CD14-positive monocyte (primary cell): ENCODE measurements at regions not wholly inside any gene's neighbourhood (a gene's known extent, or its start where the extent isn't known, plus 50 kb on each side); places are given as distances from the start of the nearest gene placed in this dataset.

Experiments
- DNase-seq, 3 donors: peaks; one replicate each; pipeline ENCODE4 v3.0.0-alpha.2; 2011 to 2022
- H2AFZ ChIP-seq: 2 replicates; pipeline ENCODE4 v1.6.0; 2012; ENCODE audit warnings: mild to moderate bottlenecking, low read depth, low read length, inconsistent platforms; ENCODE audit not compliant: insufficient read depth, poor library complexity, severe bottlenecking
- H3K27ac ChIP-seq, 2 donors: 1 replicate in 1 of 2; 2 replicates in 1 of 2; pipeline ENCODE4 v1.5.1; 2012 to 2013; ENCODE audit warnings: low read length in 2 of 2, control low read depth in 1 of 2, inconsistent platforms in 1 of 2, low read depth in 1 of 2, mild to moderate bottlenecking in 1 of 2
- H3K27me3 ChIP-seq, 2 donors: one replicate each; pipeline versions ENCODE4 v1.6.0 to v1.6.1; 2011 to 2013; ENCODE audit warnings: low read length in 2 of 2; ENCODE audit not compliant: control insufficient read depth in 2 of 2, insufficient read depth in 2 of 2
- H3K36me3 ChIP-seq, 2 donors: replicated peaks in 1 of 2; 1 replicate in 1 of 2; 2 replicates in 1 of 2; pipeline versions ENCODE4 v1.5.1 to v1.6.1; 2012 to 2013; ENCODE audit warnings: low read length in 2 of 2, control low read depth in 1 of 2, inconsistent platforms in 1 of 2, mild to moderate bottlenecking in 1 of 2; ENCODE audit not compliant: insufficient read depth in 2 of 2, control insufficient read depth in 1 of 2
- H3K4me1 ChIP-seq, 2 donors: 1 replicate in 1 of 2; 2 replicates in 1 of 2; pipeline versions ENCODE4 v1.5.1 to v1.6.1; 2012 to 2013; ENCODE audit warnings: low read length in 2 of 2, control low read depth in 1 of 2, inconsistent platforms in 1 of 2, mild to moderate bottlenecking in 1 of 2, moderate library complexity in 1 of 2; ENCODE audit not compliant: insufficient read depth in 2 of 2, control insufficient read depth in 1 of 2
- H3K4me2 ChIP-seq: replicated peaks from 2 replicates; pipeline ENCODE3; 2012; ENCODE audit warnings: low read length, moderate library complexity, mild to moderate bottlenecking; ENCODE audit not compliant: poor library complexity, severe bottlenecking; ENCODE audit errors: extremely low read depth
- H3K4me3 ChIP-seq, 3 experiments: fragments of 200-600 bp in 1 of 3; sonication (generic) in 1 of 3; replicated peaks in 1 of 3; 1 replicate in 2 of 3; 2 replicates in 1 of 3; pipeline ENCODE4 v1.5.1; 2011 to 2013; ENCODE audit warnings: low read length in 3 of 3, mild to moderate bottlenecking in 3 of 3, control low read depth in 2 of 3, low read depth in 2 of 3, inconsistent platforms in 1 of 3, moderate library complexity in 1 of 3
- H3K79me2 ChIP-seq: 2 replicates; pipeline ENCODE4 v1.6.0; 2012; ENCODE audit warnings: mild to moderate bottlenecking, control low read depth, inconsistent platforms, low read length, moderate library complexity; ENCODE audit not compliant: insufficient read depth
- H3K9ac ChIP-seq: 2 replicates; pipeline ENCODE4 v1.6.0; 2017; ENCODE audit warnings: low read length, mild to moderate bottlenecking; ENCODE audit not compliant: insufficient read depth, poor library complexity, severe bottlenecking
- H3K9me3 ChIP-seq, 2 donors: replicated peaks in 1 of 2; 1 replicate in 1 of 2; 2 replicates in 1 of 2; pipeline versions ENCODE4 v1.5.1 to v1.6.1; 2012 to 2013; ENCODE audit warnings: low read length in 2 of 2, control low read depth in 1 of 2; ENCODE audit not compliant: control insufficient read depth in 1 of 2, insufficient read depth in 1 of 2
- H4K20me1 ChIP-seq: 2 replicates; pipeline ENCODE4 v1.6.0; 2012; ENCODE audit warnings: mild to moderate bottlenecking, low read length, control low read depth, moderate library complexity; ENCODE audit not compliant: insufficient read depth
- H3K27ac Mint-ChIP-seq, 7 donors: one replicate each; pipeline ENCODE4 v1.8.0; 2020; ENCODE audit warnings: mild to moderate bottlenecking in 7 of 7, mixed read lengths in 7 of 7, moderate library complexity in 6 of 7, inconsistent platforms in 2 of 7
- H3K27me3 Mint-ChIP-seq, 3 donors: one replicate each; pipeline ENCODE4 v1.8.0; 2021 to 2022; ENCODE audit warnings: low read depth in 3 of 3, mild to moderate bottlenecking in 3 of 3, mixed read lengths in 3 of 3, moderate library complexity in 3 of 3, inconsistent platforms in 1 of 3
- H3K36me3 Mint-ChIP-seq, 2 donors: one replicate each; pipeline ENCODE4 v1.8.0; 2020; ENCODE audit warnings: mixed read lengths in 2 of 2, inconsistent platforms in 1 of 2, mild to moderate bottlenecking in 1 of 2
- H3K4me1 Mint-ChIP-seq: one replicate; pipeline ENCODE4 v1.8.0; 2020; ENCODE audit warnings: mild to moderate bottlenecking, mixed read lengths
- H3K4me3 Mint-ChIP-seq, 2 donors: one replicate each; pipeline ENCODE4 v1.8.0; 2020; ENCODE audit warnings: mild to moderate bottlenecking in 2 of 2, mixed read lengths in 2 of 2, moderate library complexity in 1 of 2
- H3K9me3 Mint-ChIP-seq, 7 donors: one replicate each; pipeline ENCODE4 v1.8.0; 2020 to 2022; ENCODE audit warnings: mixed read lengths in 7 of 7, mild to moderate bottlenecking in 6 of 7, moderate library complexity in 6 of 7, inconsistent platforms in 2 of 7
- WGBS: methylation state at CpG from one replicate; pipeline ENCODE4 v1.1.5; 2013; ENCODE audit warnings: missing lambda C conversion rate; ENCODE audit not compliant: insufficient coverage; 5-methylcytosine and 5-hydroxymethylcytosine counted together
- intact Hi-C, 2 donors: fragments of 100-400 bp; cut with micrococcal nuclease; formaldehyde crosslinking; loops; one replicate each; pipeline versions ENCODE4 v1.15.0 to v1.15.1; 2023
- TF ChIP-seq, protein P1 (sequence below): fragments of 200-600 bp; IDR thresholded peaks from one replicate; pipeline ENCODE4 v1.8.0; 2022; ENCODE audit warnings: antibody characterized with exemption, mild to moderate bottlenecking

- no peaks in the 10 kb centered on the region for H3K36me3 ChIP-seq
- intact Hi-C loops = no loop called here
- DNase-seq = no peak
- H3K4me2 ChIP-seq = no peak overlapping the region
- H3K9ac ChIP-seq = no peak overlapping the region
- H3K79me2 ChIP-seq = no peaks in the 10 kb centered on the region
- no peak overlapping the region for H3K4me3 ChIP-seq
- H3K27me3 ChIP-seq = peaks cover 2 to 3% of the 10 kb centered on the region in 2 donors
- no peaks in the 10 kb centered on the region for H4K20me1 ChIP-seq
- no peak overlapping the region for H3K27ac ChIP-seq
- H3K27ac Mint-ChIP-seq = no peak overlapping the region
- H3K4me3 Mint-ChIP-seq = no peak overlapping the region
- H3K9me3 ChIP-seq = no peaks in the 10 kb centered on the region
- no peaks in the 10 kb centered on the region for H3K4me1 Mint-ChIP-seq
- no peak overlapping the region for H2AFZ ChIP-seq
- no peaks in the 10 kb centered on the region for H3K4me1 ChIP-seq
- no CpG with 5 or more reads among the region's 3 CpGs for WGBS
- peaks cover 0 to 7% (median 1%) of the 10 kb centered on the region in 3 donors for H3K27me3 Mint-ChIP-seq
- no peaks in the 10 kb centered on the region for H3K9me3 Mint-ChIP-seq
- TF ChIP-seq, protein P1, sequence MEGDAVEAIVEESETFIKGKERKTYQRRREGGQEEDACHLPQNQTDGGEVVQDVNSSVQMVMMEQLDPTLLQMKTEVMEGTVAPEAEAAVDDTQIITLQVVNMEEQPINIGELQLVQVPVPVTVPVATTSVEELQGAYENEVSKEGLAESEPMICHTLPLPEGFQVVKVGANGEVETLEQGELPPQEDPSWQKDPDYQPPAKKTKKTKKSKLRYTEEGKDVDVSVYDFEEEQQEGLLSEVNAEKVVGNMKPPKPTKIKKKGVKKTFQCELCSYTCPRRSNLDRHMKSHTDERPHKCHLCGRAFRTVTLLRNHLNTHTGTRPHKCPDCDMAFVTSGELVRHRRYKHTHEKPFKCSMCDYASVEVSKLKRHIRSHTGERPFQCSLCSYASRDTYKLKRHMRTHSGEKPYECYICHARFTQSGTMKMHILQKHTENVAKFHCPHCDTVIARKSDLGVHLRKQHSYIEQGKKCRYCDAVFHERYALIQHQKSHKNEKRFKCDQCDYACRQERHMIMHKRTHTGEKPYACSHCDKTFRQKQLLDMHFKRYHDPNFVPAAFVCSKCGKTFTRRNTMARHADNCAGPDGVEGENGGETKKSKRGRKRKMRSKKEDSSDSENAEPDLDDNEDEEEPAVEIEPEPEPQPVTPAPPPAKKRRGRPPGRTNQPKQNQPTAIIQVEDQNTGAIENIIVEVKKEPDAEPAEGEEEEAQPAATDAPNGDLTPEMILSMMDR = peak; percentile 60
- no peaks in the 10 kb centered on the region for H3K36me3 Mint-ChIP-seq
Observed at GRCh38 chr6:97437087-97437486, 154.1 kb upstream of the MMS22L start.

GRCh38 chr6:97438011-97438671 lies 155.1 kb upstream of the MMS22L start:
- H4K20me1 ChIP-seq = no peaks in the 10 kb centered on the region
- TF ChIP-seq, protein P1 = no peak
- no peaks in the 10 kb centered on the region for H3K9me3 ChIP-seq
- H3K4me1 ChIP-seq = no peaks in the 10 kb centered on the region
- peaks cover 2 to 3% of the 10 kb centered on the region in 2 donors for H3K27me3 ChIP-seq
- no peak overlapping the region for H3K4me3 ChIP-seq
- Mint-ChIP-seq H3K36me3 (no peaks in the 10 kb centered on the region), H3K9me3 (no peaks in the 10 kb centered on the region), H3K4me3 (no peak overlapping the region), H3K27me3 (peaks cover 0 to 9% (median 1%) of the 10 kb centered on the region in 3 donors), H3K27ac (no peak overlapping the region), H3K4me1 (no peaks in the 10 kb centered on the region)
- 79% methylated on average over 3 of the region's 4 CpGs for WGBS
- H3K9ac ChIP-seq = no peak overlapping the region
- no peak overlapping the region for H3K27ac ChIP-seq
- intact Hi-C loops = no loop called here
- no peak overlapping the region for H2AFZ ChIP-seq
- H3K36me3 ChIP-seq = no peaks in the 10 kb centered on the region
- no peaks in the 10 kb centered on the region for H3K79me2 ChIP-seq
- no peak overlapping the region for H3K4me2 ChIP-seq
- no peak for DNase-seq
